ENCODE measurements at regions not wholly inside any gene's neighbourhood (a gene's known extent, or its start where the extent isn't known, plus 50 kb on each side); places are given as distances from the start of the nearest gene placed in this dataset.
"Not testable (repeated sequence)": the region's sequence is repeated elsewhere in the genome, so short reads cannot be mapped to it uniquely, and the experiment has no call there.

DNA sequence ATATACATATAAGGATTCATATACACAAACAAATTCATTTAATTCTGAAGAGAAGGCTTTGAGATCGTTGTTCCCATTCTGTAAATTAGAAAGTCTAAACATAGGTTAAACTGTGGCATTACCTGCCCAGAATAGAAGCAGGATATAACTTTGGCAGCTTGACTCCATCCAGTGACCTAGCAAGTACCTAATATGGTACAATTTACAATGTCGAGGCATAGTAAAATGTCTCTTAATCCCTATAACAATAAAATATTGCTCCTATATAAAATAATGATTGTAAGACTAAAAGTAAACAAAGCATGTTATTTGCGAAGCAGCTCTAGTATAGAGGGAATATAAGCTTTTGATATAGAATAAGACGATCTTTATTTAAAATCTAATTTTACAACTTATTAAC is 756.0 kb downstream of the LUZP2 start:
- no peaks in the 10 kb centered on the region for H3K27me3 ChIP-seq (ENCODE audit: insufficient read depth)
- TF ChIP-seq, protein P1, sequence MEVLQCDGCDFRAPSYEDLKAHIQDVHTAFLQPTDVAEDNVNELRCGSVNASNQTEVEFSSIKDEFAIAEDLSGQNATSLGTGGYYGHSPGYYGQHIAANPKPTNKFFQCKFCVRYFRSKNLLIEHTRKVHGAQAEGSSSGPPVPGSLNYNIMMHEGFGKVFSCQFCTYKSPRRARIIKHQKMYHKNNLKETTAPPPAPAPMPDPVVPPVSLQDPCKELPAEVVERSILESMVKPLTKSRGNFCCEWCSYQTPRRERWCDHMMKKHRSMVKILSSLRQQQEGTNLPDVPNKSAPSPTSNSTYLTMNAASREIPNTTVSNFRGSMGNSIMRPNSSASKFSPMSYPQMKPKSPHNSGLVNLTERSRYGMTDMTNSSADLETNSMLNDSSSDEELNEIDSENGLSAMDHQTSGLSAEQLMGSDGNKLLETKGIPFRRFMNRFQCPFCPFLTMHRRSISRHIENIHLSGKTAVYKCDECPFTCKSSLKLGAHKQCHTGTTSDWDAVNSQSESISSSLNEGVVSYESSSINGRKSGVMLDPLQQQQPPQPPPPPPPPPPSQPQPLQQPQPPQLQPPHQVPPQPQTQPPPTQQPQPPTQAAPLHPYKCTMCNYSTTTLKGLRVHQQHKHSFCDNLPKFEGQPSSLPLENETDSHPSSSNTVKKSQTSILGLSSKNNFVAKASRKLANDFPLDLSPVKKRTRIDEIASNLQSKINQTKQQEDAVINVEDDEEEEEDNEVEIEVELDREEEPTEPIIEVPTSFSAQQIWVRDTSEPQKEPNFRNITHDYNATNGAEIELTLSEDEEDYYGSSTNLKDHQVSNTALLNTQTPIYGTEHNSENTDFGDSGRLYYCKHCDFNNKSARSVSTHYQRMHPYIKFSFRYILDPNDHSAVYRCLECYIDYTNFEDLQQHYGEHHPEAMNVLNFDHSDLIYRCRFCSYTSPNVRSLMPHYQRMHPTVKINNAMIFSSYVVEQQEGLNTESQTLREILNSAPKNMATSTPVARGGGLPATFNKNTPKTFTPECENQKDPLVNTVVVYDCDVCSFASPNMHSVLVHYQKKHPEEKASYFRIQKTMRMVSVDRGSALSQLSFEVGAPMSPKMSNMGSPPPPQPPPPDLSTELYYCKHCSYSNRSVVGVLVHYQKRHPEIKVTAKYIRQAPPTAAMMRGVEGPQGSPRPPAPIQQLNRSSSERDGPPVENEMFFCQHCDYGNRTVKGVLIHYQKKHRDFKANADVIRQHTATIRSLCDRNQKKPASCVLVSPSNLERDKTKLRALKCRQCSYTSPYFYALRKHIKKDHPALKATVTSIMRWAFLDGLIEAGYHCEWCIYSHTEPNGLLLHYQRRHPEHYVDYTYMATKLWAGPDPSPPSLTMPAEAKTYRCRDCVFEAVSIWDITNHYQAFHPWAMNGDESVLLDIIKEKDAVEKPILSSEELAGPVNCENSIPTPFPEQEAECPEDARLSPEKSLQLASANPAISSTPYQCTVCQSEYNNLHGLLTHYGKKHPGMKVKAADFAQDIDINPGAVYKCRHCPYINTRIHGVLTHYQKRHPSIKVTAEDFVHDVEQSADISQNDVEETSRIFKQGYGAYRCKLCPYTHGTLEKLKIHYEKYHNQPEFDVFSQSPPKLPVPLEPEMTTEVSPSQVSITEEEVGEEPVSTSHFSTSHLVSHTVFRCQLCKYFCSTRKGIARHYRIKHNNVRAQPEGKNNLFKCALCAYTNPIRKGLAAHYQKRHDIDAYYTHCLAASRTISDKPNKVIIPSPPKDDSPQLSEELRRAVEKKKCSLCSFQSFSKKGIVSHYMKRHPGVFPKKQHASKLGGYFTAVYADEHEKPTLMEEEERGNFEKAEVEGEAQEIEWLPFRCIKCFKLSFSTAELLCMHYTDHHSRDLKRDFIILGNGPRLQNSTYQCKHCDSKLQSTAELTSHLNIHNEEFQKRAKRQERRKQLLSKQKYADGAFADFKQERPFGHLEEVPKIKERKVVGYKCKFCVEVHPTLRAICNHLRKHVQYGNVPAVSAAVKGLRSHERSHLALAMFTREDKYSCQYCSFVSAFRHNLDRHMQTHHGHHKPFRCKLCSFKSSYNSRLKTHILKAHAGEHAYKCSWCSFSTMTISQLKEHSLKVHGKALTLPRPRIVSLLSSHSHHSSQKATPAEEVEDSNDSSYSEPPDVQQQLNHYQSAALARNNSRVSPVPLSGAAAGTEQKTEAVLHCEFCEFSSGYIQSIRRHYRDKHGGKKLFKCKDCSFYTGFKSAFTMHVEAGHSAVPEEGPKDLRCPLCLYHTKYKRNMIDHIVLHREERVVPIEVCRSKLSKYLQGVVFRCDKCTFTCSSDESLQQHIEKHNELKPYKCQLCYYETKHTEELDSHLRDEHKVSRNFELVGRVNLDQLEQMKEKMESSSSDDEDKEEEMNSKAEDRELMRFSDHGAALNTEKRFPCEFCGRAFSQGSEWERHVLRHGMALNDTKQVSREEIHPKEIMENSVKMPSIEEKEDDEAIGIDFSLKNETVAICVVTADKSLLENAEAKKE (CRISPR knock-in tag; IDR thresholded peaks at IDR 0.05): no peak
- TF ChIP-seq JUNB (IDR thresholded peaks at IDR 0.05; ENCODE audit: unreplicated experiment) (no peak), ZNF114 (CRISPR knock-in tag; IDR thresholded peaks at IDR 0.05) (no peak), CREB1 (CRISPR knock-in tag; IDR thresholded peaks at IDR 0.05; ENCODE audit: low read depth) (no peak), EZH2 (IDR thresholded peaks at IDR 0.05; ENCODE audit: low read depth, unreplicated experiment) (no peak)
- no peak for ATAC-seq
- H3F3A ChIP-seq (replicated peaks; ENCODE audit: low read depth): no peaks in the 10 kb centered on the region
- no peaks in the 10 kb centered on the region for H3K9me2 ChIP-seq (ENCODE audit: insufficient read depth)
- no peaks in the 10 kb centered on the region for H3K36me3 ChIP-seq (ENCODE audit: insufficient read depth)
- H3K4me2 ChIP-seq: no peak overlapping the region
- H3K79me2 ChIP-seq (replicated peaks; ENCODE audit: insufficient read depth): no peaks in the 10 kb centered on the region
- H3K9me3 Mint-ChIP-seq: no peaks in the 10 kb centered on the region
- H3K36me3 Mint-ChIP-seq (ENCODE audit: low read depth): no peaks in the 10 kb centered on the region
- H3K27me3 Mint-ChIP-seq (ENCODE audit: insufficient read depth, low read depth, poor library complexity): no peaks in the 10 kb centered on the region
- H3K4me3 Mint-ChIP-seq: no peak overlapping the region
- no peak overlapping the region for H2AFZ ChIP-seq
- no peaks in the 10 kb centered on the region for H3K4me1 Mint-ChIP-seq
- no peaks in the 10 kb centered on the region for H3K4me1 ChIP-seq (ENCODE audit: insufficient read depth)
- H3K27ac ChIP-seq (ENCODE audit: low read depth): no peak overlapping the region
- DNase-seq (ENCODE audit: low spot score): no peak
- H4K20me1 ChIP-seq (replicated peaks; ENCODE audit: insufficient read depth): no peaks in the 10 kb centered on the region
- no peak overlapping the region for H3K27ac Mint-ChIP-seq
- no peak overlapping the region for H3K4me3 ChIP-seq

DNA sequence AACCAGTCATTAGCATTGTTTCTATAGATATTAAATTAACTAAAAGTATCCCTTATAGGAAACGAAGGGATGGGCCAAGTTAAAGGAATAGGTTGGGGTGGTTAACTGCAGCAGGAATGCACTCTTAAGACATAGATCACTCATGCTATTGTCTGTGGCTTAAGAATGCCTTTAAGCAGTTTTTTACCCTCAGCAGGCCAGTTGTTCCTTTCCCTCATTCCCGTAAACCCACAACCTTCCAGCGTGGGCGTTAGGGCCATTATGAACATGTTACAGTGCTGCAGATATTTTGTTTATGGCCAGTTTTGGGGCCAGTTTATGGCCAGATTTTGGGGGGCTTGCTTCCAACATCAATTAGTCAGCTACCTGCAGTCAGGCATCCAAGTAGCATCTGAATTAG is 767.0 kb downstream of the LUZP2 start:
- not testable (repeated sequence) for H3K4me3 Mint-ChIP-seq; H3K27me3 ChIP-seq (ENCODE audit: insufficient read depth); H3K9me3 Mint-ChIP-seq; H4K20me1 ChIP-seq (replicated peaks; ENCODE audit: insufficient read depth); DNase-seq (ENCODE audit: low spot score); H2AFZ ChIP-seq; H3K27ac Mint-ChIP-seq; H3K27ac ChIP-seq (ENCODE audit: low read depth); H3K36me3 ChIP-seq (ENCODE audit: insufficient read depth); H3K27me3 Mint-ChIP-seq (ENCODE audit: insufficient read depth, low read depth, poor library complexity); H3K36me3 Mint-ChIP-seq (ENCODE audit: low read depth); H3K79me2 ChIP-seq (replicated peaks; ENCODE audit: insufficient read depth); H3F3A ChIP-seq (replicated peaks; ENCODE audit: low read depth); H3K4me2 ChIP-seq; H3K4me1 Mint-ChIP-seq; H3K4me3 ChIP-seq; H3K4me1 ChIP-seq (ENCODE audit: insufficient read depth); ATAC-seq; H3K9me2 ChIP-seq (ENCODE audit: insufficient read depth)

Data from GM23338 (cell line).